HL-60 (cell line): ENCODE measurements at regions not wholly inside any gene's neighbourhood (a gene's known extent, or its start where the extent isn't known, plus 50 kb on each side); places are given as distances from the start of the nearest gene placed in this dataset.

Source experiments
- DNase-seq, 2 experiments: peaks; one replicate each; pipeline ENCODE4 v3.0.0-alpha.2; 2010 to 2020; ENCODE audit warnings: low read depth in 1 of 2, low spot score in 1 of 2
- H3K27ac ChIP-seq: fragments of 250-450 bp; sonication (Bioruptor Pico); replicated peaks from 2 replicates; pipeline ENCODE4 v1.5.1; 2020; ENCODE audit warnings: mild to moderate bottlenecking, moderate library complexity
- H3K27me3 ChIP-seq: fragments of 250-450 bp; sonication (Bioruptor Pico); 2 replicates; pipeline ENCODE4 v1.5.1; 2021; ENCODE audit warnings: mild to moderate bottlenecking, moderate library complexity; ENCODE audit not compliant: insufficient read depth, poor library complexity, severe bottlenecking
- H3K4me3 ChIP-seq: replicated peaks from 2 replicates; pipeline ENCODE4 v1.5.1; 2011; ENCODE audit warnings: mild to moderate bottlenecking, control low read depth, low read length; ENCODE audit not compliant: insufficient read depth
- GABPA ChIP-seq: IDR thresholded peaks from 2 replicates; pipeline ENCODE4 v1.6.1; 2012; ENCODE audit warnings: low read depth
- POLR2AphosphoS5 ChIP-seq: IDR thresholded peaks from 2 replicates; pipeline ENCODE4 v1.6.1; 2012; ENCODE audit warnings: low read depth
- REST ChIP-seq: IDR thresholded peaks from 2 replicates; pipeline ENCODE4 v1.6.1; 2012; ENCODE audit warnings: low read depth; ENCODE audit not compliant: insufficient replicate concordance
- SPI1 ChIP-seq: IDR thresholded peaks from 2 replicates; pipeline ENCODE4 v1.6.1; 2012; ENCODE audit warnings: low read depth, mild to moderate bottlenecking, borderline replicate concordance
- TF ChIP-seq, protein P1 (sequence below): IDR thresholded peaks from one replicate; pipeline ENCODE4 v1.5.1; 2011; ENCODE audit warnings: low read length, control low read depth, inconsistent platforms; ENCODE audit not compliant: insufficient read depth

DNA sequence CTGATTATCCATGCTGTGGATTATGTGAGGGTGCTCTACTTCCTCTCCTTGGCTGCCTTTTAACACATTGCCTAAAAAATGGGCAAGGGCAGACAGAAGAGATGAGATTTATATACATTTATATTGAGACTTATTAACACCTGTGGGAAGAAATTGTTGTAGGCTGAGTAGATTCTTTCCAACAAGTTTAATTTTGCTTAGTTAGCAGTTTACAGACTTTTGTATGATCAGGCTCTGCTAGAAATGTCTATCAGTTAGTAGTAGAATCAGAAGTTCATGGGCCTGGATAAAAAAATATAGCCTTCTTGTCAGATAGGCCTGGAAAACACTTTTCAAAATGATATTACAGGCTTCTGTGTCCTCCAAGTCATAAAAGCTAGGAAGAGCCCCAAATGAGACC is 111.3 kb upstream of the LEF1 start:
- H3K27me3 ChIP-seq: no peaks in the 10 kb centered on the region
- no peak for DNase-seq
- H3K4me3 ChIP-seq: no peak overlapping the region
- no peak for TF ChIP-seq SPI1
- no peak for TF ChIP-seq POLR2AphosphoS5
- TF ChIP-seq, protein P1, sequence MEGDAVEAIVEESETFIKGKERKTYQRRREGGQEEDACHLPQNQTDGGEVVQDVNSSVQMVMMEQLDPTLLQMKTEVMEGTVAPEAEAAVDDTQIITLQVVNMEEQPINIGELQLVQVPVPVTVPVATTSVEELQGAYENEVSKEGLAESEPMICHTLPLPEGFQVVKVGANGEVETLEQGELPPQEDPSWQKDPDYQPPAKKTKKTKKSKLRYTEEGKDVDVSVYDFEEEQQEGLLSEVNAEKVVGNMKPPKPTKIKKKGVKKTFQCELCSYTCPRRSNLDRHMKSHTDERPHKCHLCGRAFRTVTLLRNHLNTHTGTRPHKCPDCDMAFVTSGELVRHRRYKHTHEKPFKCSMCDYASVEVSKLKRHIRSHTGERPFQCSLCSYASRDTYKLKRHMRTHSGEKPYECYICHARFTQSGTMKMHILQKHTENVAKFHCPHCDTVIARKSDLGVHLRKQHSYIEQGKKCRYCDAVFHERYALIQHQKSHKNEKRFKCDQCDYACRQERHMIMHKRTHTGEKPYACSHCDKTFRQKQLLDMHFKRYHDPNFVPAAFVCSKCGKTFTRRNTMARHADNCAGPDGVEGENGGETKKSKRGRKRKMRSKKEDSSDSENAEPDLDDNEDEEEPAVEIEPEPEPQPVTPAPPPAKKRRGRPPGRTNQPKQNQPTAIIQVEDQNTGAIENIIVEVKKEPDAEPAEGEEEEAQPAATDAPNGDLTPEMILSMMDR: no peak
- no peak for TF ChIP-seq GABPA
- TF ChIP-seq REST: no peak
- no peak overlapping the region for H3K27ac ChIP-seq

DNA sequence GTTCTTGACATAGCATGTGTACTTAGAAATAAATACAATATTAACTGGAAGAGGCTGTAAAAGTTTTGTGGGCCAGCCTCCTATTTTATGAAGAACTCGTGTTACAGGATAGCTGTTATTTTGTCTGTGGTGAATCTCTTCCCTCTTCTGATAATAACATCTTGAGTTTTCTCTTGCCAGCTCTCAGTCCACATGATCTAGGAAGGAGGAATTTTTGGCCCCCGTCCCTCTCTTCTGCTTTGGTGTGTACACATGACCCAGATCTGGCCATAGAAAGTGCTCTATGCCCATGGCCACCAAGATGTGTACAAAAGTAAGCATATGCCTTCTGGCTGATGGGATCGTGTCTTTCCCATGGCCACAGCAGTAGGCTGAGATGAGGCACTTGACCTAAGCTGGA is 108.0 kb upstream of the LEF1 start:
- Histone ChIP-seq H3K4me3 (no peak overlapping the region), H3K27ac (no peak overlapping the region), H3K27me3 (no peaks in the 10 kb centered on the region)
- no peak for TF ChIP-seq POLR2AphosphoS5
- no peak for TF ChIP-seq REST
- TF ChIP-seq, protein P1: no peak
- TF ChIP-seq GABPA: no peak
- TF ChIP-seq SPI1: no peak
- DNase-seq: no peak

GRCh38 chr4:108272986-108273385 is 104.3 kb upstream of the LEF1 start:
- TF ChIP-seq REST (no peak), SPI1 (no peak), GABPA (no peak), POLR2AphosphoS5 (no peak)
- TF ChIP-seq, protein P1: no peak
- Histone ChIP-seq H3K4me3 (no peak overlapping the region), H3K27me3 (no peaks in the 10 kb centered on the region), H3K27ac (no peak overlapping the region)
- no peak for DNase-seq
